Activated CD8-positive, alpha-beta memory T cell treated with anti-CD3 and anti-CD28 coated beads for 48 hours (primary cell): ENCODE measurements at regions not wholly inside any gene's neighbourhood (a gene's known extent, or its start where the extent isn't known, plus 50 kb on each side); places are given as distances from the start of the nearest gene placed in this dataset.
"Not testable (repeated sequence)": the region's sequence is repeated elsewhere in the genome, so short reads cannot be mapped to it uniquely, and the experiment has no call there.

Experiments
- DNase-seq, 3 experiments: peaks; one replicate each; pipeline ENCODE4 v3.0.0-alpha.2; 2020; ENCODE audit warnings: low read depth in 2 of 3, low spot score in 2 of 3

DNA sequence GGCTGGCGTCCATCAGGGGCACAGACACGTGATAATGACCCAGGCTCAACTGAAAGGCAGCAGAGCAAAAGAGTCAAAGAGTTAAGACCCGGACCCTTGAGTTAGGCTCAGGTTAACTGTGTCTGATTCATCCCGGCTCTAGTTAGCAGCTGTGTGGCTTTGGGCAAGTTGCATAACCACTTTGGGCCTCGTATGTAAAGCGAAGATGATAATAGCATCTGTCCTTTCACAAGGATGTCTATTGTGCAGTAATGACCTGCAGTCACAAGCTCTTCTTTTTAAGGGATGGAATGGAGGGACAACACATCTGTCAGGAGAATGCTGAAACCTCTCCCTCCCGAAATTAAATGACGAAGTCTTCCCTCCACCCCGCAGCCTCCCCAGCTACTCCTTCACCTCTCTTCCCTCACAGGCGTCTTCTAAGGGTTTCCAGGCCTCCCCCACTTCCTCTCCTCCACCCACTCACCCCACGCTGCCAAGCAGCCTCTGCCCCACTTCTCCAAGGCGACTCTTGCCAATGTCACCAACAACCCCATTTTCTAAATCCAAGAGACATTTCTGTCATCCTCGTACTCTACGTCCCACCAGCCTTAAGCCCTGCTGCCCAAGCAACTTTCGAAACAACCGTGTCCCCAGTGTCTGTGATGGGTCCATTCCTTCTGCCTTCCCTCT, 135.1 kb upstream of the ID2 start:
- no peak for DNase-seq

DNA sequence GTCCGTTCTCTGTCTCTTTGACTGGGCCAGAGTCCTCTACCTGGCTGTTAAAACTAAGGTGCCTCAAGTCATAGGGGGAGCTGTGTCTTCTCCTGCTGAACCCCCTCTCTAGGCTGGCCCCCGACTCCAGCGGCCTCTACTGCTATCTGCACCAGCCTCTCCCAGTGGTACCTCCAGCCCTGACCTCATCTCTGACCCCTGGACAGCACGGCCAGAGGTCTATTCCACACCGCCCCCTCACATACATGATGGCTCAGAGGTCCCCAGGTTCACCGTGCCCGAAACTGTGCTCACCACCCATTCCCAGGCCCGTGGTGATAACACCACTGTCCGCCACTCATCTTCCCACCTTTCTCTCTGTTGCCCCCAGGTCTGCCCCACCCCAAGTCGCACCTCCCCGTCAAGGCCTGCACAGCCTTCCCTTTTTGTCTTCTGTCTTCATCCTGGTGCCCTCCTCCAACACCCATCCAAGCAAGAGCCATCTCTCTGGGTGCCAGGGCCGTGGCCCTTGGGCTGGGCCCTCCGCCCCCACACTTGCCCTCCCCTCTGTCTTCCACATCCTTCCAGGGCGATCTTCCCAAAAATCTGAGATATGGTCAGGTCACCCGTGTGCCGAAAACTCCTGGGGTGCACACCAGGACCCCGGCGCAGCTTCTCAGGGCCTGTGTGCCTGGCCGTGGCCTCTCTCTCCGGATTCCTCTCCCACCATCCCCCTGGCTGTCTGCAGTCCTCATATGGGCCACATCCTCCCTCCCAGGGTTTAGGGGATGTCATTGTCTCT, 134.4 kb upstream of the ID2 start:
- no peak for DNase-seq

DNA sequence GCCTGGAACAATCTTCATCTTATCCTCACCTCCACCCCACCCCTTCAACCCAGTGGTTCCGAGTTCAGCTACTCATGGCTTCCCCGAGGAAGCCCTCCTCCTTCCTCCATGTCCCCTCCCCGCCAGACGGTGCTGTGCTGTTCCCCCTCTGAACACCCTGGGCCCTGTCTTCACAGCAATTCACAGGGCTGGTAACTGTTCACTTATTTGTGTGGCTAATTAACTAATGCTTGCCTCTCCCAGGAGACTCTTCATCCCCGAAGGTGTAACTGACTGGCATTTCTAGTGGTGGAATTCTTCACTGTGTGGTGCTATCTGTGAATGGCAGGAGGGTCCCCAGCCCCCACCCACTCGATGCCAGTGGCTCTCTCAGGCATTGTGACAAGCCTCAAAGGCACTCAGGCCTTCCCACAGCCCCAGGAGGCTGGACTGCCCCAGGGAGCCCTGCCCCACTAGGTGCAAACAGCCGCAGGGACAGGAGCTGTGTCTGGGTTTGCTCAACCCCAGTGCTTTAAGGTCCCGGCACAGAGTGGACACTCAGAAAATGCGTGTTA, 133.7 kb upstream of the ID2 start:
- no peak for DNase-seq

DNA sequence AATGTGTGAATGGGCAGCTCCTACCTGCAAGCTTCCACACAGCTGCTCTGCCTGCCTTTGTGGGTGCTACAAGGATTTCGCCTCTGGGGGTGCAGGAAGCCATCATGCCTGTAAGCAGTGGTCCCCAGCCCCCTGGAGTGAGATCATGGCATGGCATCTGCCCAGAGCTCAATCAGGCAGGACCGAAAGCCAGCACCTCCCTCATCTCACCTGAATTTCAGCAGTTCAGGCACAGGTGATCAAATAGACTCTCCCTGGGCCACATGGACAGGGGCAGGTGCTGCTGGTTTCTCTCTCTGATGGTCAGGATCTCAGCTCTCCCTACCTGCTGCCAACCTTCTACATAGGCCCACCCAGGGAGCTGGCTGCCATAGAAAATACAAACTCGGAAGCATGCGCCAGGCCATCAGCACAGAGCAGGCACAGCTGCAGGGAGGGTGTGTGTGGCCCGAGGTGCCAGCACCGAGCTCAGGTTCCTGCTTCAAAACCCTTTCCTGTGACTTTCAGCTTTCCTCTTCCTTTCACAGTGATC, 133.2 kb upstream of the ID2 start:
- DNase-seq, result no peak

- DNase-seq, result no peak
Observed at GRCh38 chr2:8549273-8549922, 132.5 kb upstream of the ID2 start.

- no peak for DNase-seq
Observed at GRCh38 chr2:8549942-8550341, 131.9 kb upstream of the ID2 start.

DNA sequence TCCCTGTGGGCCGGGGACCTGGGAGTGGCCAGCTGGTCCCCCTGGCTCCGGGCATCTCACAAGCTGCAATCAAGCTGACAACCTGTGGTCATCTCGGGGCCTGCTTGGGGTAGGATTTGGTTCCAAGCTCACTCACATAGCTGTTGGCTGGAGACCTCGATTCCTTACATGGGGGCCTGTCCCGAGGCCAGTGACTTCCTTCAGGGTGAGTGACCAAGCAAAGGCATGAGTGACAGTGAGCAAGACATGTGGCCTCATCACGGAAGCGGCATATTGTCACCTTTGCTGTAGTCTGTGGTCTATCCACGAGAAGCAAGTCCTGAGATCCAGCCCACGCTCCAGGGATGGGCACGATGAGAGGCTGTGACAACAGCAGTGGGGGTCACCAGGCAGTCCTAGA, 131.4 kb upstream of the ID2 start:
- DNase-seq, result no peak

GRCh38 chr2:8550937-8551621, 130.8 kb upstream of the ID2 start:
- DNase-seq, result no peak

- no peak for DNase-seq
Observed at GRCh38 chr2:8551622-8552074, 130.2 kb upstream of the ID2 start.

- no peak for DNase-seq
Observed at GRCh38 chr2:8552293-8552801, 129.5 kb upstream of the ID2 start.

DNA sequence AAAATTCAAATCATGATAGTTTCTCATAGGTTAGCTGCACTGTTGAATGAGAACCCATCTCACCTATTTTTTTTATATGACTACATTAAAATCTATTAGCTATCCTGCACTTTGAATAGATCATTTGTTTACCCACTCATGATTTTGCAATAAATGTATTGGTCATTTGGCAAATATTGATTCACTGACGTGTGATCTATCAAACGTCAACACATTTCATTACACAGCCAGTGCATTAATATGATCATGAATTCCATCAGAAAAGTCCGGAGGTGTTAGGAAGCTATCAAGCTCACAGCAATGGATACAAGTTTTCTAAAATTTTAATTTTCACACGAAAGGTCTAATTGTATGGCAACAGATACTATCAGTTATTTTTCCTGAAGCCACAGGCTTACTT, 128.2 kb upstream of the ID2 start:
- DNase-seq, result no peak

GRCh38 chr2:8554296-8554806, 127.5 kb upstream of the ID2 start:
- DNase-seq, result no peak

DNA sequence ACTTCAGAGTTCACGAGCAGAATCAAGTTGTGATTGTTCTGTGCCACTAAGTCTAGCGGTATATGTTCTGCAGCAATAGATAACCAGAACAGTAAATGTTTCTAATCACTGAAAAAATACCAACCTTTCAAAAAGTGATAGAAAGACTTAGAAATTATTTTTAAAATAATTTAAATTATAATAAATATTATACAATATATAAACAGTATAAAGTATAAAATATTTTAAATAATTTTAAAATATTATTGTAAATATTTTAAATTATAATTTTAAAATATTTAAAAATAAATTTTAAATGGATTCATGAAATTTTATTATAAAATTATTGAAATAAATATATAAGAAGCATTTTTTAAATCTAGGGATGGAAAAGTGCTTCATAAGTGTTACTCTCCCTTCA, 126.3 kb upstream of the ID2 start:
- DNase-seq, result no peak

DNA sequence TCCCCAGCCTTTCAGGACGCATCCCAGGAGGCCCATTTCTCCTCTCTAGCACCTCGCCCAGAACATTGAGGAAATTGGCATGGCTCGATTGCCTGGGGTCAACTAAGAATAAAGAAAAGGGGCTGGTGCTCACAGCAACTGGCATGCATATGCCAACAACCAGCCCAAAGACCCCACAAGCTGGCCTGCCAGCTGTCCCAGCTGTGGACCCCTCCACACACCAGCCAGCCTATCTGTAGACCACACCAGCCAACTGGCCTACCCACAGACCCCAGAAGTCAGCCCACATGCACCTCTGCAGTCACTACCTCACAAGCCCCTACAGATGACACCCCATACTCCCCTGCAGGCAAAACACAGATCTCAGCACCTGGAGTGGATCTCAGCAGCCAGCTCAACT, 123.8 kb upstream of the ID2 start:
- DNase-seq, result no peak

- no peak for DNase-seq
Observed at GRCh38 chr2:8558956-8559355, 122.9 kb upstream of the ID2 start.

DNA sequence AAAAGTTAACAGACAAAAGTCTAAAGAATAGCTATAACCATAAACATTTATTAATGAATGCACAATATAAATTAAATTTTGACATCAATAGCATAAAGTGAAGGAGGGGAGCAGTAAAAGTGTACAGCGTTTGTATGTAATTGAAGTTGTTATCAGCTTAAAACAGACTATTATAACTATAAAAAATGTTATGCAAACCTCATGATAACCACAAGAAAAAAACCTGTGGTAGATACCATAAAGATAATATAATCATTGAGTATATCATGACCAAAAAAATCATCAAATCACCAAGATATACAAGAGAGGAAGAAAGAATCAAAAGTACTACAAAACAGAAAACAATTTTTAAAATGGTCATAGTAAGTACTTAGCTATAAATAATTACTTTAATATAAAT, 122.1 kb upstream of the ID2 start:
- DNase-seq, result no peak

GRCh38 chr2:8561692-8562091, 120.2 kb upstream of the ID2 start:
- DNase-seq, result not testable (repeated sequence)

GRCh38 chr2:8563814-8564474, 117.9 kb upstream of the ID2 start:
- no peak for DNase-seq

GRCh38 chr2:8564475-8564874, 117.4 kb upstream of the ID2 start:
- no peak for DNase-seq
